GM19099 (cell line): ENCODE measurements at regions not wholly inside any gene's neighbourhood (a gene's known extent, or its start where the extent isn't known, plus 50 kb on each side); places are given as distances from the start of the nearest gene placed in this dataset.

Experiments
- POLR2A ChIP-seq: IDR thresholded peaks from 3 replicates; pipeline ENCODE4 v1.6.1; 2011; ENCODE audit warnings: low read depth; ENCODE audit not compliant: insufficient read length; ENCODE audit errors: extremely low read depth

DNA sequence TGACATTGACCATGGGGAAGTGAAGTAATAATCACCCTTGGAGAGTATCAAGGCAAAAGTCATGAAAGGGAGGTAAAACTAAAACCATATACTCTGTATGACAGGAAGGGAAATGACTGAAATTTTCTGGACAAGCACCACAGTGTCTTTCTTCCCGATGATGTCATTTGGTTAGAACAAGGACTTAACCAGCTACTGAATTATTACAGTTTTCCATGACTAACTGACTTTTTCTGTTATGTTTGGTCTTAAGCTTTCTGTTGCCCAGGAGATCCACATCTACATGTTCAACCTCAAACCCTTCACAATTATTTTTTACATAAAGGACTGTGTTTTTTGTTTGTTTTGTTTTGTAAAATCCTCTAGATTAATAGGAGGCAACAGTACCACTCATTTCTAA lies 191.9 kb upstream of the IL12A start:
- no peak for TF ChIP-seq POLR2A

DNA sequence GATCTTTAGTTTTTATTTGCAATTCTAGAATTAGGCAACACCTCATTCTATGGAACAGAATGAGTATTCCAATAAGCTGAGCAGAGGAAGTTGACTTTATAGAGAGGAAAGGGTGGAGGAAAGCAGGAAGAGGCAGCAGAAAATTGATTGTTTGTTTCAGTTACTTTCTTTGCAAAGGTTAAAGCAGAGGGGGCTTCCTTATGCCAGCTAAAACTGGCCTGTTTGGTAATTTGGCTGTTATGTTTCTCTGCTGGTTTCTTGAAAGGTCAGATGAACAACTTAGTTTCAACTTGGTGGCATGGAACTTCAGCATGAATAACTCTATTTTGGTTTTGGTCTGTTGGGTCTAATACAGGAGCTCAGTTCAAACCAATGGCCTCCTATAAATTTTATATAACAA lies 190.9 kb upstream of the IL12A start:
- TF ChIP-seq POLR2A, result no peak

DNA sequence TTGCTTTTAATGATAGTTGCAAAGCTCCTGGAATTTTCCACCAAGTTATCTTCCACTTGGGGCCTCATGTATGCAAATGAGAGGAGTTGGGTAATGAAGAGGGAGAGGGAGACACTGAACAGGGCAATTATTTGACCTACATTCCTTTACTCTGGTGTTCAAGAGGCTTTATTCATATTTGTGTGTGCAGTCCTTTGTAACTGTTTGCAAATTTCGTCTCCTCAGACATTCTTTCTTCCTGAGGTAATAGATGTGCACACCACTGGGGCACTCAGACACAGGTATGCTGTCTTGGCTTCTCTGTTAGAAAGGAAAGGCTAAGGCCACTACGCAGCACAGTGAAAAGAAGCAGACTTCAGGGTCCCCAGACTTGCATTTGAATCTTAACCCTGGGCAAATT lies 189.7 kb upstream of the IL12A start:
- no peak for TF ChIP-seq POLR2A

DNA sequence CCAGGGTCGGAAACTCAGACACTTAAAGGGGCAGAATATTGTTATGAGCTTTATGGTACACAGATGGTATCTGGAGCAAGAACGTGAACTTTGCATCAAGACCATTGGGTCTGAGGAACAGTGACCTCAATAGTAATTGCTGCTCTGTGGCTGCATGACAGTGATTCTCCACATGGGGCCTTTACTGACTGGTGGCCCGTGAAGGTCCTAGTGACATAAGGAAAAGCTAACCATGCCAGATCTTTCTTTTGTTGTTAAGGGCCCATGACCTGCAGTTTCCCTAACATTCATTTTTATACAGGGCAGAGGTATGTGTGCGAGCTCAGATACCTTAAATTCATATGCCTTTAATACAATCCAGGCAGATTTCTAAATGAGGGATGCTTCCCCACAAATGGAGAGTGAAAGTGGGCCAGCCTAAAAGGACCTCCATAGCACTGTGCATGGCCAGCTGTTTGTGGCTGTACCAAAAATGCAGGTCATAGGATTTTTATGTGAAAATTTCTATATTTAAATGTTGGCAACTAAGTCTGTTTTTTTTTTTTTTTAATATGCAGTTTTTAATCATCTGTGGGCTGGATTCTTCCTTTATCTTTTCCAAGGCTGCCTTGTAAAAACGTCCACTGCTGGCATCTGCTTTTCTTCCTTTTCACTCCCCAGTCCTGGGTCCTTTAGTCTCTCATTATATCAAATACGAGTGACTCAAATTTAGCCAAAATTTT lies 188.0 kb upstream of the IL12A start:
- TF ChIP-seq POLR2A, result no peak

DNA sequence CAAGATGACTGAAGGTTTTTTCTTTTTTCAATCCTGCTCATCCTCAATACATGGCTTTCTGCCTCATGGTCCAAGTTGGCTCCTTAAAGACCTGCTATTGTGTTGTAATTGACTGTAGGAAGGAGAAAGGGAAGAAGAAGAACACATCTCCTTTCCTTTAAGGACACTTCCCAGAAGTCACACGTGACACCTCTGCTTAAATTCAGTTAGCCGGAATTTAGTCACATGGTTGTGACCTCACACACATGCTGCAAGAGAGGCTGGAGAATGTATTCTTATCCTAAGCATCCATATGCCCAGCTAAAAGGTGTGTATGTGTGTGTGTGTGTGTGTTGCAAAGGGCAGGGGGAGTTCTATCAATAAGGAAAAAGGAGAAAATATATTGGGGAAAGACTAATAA lies 185.8 kb upstream of the IL12A start:
- TF ChIP-seq POLR2A, result no peak

DNA sequence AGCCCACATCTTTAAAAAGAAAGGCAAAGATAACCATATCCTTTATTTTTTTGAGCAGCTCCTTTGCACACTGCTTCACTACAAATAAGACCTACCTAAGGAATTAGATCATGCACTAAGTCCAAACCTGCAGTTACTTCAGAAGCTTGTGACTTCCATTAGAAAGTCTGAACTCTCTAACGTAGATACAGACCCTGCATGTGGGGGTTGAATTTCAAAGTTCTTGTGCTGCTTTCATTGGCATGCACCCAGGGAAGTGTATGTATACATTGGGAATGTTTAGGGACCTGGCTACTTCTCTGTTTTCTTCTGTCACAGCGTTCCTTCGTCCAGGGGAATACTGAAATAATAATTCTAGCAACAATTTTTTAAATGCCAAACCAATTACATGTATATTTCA lies 185.2 kb upstream of the IL12A start:
- TF ChIP-seq POLR2A, result no peak

DNA sequence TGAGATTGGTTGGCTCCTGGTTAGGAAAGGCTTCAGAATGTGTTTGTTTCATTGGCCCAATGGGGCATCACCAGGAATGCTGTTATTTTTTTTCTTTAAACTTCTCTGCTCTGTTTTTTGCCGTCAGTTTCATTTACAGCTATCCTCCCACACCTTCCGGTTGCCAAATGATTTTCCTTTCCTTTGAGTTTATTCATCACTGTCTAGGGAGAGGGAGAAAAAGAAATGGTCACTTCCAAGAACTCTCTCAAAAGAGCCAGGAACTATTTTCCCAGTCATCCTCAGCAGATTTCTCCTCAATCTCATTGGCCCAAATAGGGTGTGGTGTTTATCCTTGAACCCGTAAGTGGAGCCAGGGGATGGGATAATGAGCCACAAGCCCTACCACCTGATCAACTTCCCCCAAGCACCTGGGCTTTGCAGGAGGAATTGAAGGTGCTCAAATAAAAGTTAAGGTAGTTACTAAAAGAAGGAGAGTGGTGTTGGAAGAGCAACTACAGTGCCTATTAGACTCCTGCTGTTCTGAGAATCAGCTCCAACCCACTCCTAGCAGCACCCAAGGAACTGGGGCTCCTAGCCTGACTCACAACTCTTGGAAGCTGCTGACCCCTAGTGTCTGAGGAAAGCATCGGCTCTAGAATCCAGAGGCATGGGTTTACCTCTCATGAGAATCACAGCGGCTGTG lies 183.8 kb upstream of the IL12A start:
- no peak for TF ChIP-seq POLR2A

DNA sequence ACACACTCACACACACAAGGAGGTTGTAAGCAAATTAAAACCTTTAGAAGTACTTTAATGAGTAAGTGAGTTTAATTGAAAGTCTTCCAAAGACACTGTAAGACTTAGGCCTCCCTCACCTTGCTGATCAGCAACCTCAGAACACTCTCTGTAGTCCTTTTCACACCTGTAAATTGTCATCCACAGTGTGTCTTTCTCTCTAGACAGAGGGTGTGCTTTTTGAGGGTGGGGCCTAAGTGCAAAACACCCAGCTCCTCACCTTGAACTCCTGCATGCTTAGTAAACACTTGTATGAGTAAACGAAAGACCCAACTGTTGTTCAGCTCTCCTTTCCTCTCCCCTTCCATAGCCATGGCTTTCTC lies 183.2 kb upstream of the IL12A start:
- TF ChIP-seq POLR2A, result no peak

DNA sequence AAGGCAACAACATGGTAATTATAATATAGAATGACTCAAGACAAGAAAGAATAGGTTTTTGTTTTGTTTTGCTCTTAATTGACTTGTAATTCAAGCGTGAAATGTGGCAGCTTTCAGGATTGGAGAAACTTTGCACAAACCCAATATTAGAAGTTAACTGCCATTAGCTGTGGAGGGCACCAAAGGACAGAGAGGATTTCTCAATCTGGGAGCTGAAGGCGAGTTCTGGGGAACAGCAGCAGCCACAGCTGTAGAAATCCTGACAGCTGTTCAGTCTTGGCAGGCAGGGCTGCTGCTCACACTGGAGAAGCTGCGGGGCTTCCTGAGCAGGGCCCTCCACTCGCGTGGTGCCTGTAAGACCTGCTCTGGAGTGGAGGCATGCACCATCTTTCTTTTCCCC lies 182.2 kb upstream of the IL12A start:
- no peak for TF ChIP-seq POLR2A

DNA sequence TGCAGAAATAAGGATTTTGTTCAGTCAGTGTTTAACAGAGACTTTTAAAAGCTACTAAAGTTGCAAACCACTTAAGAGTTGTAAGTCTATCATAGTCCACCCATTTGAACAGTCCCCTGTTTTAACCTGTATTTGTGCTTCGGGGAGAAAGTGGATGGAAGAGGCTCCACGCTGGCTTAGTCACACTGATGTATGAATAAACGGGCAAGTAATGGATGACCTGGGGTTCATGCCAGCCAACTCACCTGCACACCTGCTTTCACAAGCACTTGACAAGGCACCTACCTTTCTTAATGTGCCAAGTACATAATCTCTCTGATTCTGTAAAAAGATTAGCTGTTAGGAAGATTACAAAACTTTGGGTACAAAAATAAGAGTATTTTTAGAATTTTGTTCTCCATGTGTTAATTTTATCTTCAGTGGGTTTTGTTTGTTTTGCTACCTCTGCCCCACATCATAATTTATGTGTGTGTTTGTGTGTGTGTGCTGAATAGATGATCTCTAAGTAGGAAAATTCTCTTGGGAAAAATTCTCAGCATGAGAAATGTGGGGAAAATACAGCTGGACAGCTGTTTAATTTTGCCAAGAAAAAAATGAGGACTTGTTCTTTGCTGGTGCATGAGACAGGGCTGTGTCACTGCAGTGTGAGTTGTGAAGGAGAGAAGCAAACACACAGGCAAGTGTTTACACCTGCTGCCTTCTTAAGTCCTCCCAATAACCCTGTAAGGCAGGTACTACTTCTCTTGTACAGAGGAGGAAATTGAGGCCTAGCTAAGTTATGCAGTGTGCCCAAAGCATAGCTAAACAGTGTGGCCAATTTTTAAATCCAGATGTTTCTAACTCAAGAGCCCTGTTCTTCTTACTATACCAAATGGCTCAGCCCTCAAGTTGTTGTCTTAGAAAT lies 181.2 kb upstream of the IL12A start:
- TF ChIP-seq POLR2A, result no peak

DNA sequence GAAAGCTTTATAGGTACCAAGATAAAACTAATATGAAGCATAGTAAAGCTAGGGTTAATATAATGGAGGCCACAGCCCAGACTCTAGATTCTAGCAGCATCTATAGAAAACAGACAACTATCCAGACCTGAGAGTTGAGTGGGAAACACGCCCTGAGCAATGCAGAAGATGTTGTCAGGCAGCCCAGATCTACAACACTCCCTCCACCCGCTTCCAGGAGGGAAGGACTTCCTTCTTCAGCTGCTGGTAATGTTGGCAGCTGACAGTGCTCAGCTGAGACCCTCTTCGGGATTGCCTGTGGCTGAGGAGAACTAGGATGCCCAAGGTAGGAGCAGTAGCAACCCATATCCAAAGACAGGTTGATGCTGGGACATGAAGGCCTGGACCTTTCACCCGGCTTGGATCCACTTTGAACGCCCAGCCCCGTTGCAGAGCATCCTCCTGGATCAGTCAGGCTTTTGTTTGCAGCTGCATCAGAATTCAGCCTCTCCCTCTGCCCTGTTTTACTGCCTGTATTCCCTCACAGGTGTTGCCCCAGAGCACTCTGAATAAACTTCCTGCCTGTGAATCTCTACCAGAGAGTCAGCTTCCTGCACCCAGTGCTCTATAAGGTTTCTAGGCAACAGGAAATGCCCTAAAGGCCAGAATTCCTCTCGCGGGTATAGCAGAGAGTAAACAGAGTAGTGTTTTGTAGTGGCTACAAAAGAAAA lies 174.7 kb upstream of the IL12A start:
- no peak for TF ChIP-seq POLR2A

DNA sequence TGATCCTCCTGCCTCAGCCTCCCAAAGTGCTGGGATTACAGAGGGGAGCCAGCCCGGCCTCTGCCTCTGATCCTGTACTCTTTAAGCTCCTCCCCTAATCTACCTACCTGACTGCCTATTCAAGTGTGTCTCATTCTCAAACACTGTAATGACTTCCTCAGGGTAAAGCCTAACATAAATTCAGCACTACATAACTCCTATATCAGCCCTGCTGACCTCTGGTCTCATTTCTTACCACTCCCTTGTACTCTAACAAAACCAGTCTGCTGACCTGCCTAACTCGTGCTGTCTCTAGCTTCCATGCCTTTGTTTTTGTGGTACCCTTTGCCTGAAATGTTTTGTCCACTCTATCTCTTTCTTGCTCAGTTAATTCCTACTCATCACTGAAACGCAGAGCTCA lies 172.1 kb upstream of the IL12A start:
- no peak for TF ChIP-seq POLR2A

DNA sequence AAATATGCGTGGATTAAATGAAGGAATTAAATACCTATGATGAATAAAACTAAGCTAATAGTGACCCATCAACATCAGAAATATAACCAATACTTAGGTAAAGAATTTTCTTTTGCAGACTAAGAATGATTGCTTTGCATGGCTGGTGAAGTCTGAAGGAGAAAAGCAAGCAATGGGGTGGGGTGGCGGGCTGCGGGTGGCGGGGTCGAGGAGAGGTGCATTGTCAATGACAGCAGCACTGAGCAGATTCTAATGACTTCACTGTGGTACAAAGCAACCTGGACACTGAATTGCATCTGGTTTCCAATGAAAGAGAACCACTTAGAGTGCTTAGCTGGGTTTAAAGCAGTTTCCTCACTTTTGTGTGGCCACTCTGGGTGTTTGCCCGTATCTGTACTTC lies 171.5 kb upstream of the IL12A start:
- TF ChIP-seq POLR2A, result no peak

DNA sequence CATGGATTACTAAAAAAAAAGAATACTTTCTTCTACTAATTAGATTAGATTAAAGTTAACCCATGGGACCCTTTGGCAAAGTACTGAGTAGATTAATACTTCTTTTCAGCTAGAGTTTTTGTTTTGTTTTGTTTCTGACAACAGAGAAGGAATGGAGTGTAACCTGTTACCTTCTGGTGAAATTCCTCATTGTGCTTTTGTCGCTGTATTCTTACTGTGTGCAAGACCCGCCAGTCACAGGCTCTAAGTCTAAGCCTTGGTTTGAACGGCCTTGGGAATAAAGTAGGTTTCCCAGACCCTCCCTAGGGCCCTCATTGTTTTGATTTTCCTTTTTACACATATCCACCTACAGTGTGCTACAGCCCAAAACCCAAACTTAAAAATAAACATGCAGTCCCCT lies 171.1 kb upstream of the IL12A start:
- no peak for TF ChIP-seq POLR2A

DNA sequence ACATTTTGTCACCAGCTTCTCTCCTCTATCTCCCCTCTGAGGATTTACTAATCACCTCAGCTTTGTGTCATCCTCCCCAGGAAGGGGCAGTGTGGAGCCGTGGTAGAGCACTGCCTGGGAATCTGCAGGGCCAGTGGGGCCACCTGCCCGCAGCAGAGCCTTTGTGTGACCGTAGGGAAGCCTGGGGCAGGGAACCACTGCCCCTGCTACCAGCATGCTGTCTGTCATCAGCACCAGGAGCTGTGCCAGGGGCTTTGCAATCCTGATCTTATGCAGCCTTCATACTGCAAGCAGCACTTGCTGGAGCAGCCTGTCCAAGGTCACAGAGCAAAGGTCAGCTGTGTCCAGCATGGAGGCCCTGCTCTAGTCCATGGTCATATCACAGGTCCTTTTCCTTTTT lies 170.2 kb upstream of the IL12A start:
- TF ChIP-seq POLR2A, result no peak

DNA sequence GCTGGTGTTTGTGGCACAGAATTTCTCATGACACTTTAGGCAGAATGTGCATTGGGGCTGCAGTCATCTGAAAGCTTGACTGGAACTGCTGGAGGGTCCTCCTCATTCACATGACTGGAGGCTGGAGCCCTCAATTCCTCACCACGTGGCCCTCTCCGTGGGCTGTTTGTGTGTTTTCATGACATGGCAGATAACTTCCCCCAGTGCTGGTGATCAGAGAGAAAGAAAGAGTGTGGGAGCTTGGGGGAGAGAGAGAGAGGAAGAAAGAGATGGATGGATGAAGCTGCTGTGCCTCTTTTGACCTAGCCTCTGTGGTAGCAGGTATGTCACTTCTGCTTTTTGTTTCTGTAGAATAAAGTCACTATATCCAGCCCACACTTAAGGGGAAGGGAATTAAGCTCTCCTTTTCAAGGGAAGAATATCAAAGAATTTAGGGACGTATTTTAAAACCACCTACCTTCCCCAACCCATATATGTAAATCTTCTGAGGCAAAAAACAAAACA lies 169.6 kb upstream of the IL12A start:
- no peak for TF ChIP-seq POLR2A

DNA sequence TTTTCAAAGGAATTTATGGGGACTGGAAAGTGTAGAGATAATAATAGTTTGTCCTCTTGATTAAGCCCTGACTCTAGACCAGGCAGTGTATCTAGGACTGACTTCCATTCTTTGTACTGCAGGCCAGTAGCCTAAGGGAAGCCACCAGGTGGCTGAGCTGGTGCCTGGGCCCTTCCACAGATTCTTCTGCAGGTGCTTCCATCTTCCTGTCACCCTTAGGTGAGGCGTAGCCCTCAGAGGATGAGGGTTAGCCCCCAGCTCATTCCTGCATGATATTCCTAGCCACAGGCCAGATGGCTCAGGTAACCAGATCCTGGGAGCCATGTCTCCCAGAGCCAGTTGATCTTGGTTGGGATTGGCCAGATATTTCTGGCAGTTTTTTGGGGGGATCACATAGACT lies 169.0 kb upstream of the IL12A start:
- TF ChIP-seq POLR2A, result no peak
